ENCODE measurements at regions not wholly inside any gene's neighbourhood (a gene's known extent, or its start where the extent isn't known, plus 50 kb on each side); places are given as distances from the start of the nearest gene placed in this dataset.

GRCh38 chr4:19298998-19299397 lies 952.7 kb upstream of the SLIT2 start:
- no peak for DNase-seq (ENCODE audit: low read depth)
- no peak for TF ChIP-seq CTCF (IDR thresholded peaks at IDR 0.05; ENCODE audit: low read depth, low read length, missing control alignments)
- no peak overlapping the region for H3K4me3 ChIP-seq (ENCODE audit: low read depth, low read length)

DNA sequence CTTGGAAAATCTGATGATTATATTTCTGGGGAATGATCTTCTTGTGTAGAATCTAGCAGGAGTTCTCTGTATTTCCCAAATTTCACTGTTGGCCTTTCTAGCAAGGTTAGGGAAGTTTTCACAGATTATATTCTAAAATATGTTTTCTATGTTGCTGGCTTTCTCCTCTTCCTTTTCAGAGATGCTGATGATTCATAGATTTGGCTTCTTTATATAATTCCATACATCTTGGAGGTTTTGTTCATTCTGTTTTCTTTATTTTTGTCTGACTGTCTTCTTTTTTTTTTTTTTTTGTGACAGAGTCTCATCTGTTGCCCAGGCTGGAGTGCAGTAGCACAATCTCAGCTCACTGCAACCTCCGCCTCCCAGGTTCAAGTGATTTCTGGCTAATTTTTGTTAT lies 957.9 kb upstream of the SLIT2 start:
- DNase-seq (ENCODE audit: low read depth) = no peak
- no peak for TF ChIP-seq CTCF (IDR thresholded peaks at IDR 0.05; ENCODE audit: low read depth, low read length, missing control alignments)
- no peak overlapping the region for H3K4me3 ChIP-seq (ENCODE audit: low read depth, low read length)

DNA sequence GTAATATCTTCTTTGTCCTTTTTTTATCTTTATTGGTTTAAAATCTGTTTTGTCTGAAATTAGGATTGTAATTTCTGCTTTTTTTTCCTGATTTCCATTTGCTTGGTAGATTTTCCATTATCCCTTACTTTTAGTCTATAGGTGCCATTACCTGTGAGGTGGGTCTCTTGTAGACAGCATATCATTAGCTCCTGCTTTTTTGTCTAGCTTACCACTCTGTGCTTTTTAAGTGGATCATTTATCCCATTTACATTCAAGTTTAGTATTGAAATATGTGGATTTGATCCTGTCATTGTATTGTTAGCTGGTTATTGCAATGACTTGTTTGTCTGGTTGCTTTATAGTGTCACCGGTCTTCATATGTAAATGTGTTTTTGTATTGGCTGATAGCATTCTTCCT lies 958.6 kb upstream of the SLIT2 start:
- no peak for DNase-seq (ENCODE audit: low read depth)
- TF ChIP-seq CTCF (IDR thresholded peaks at IDR 0.05; ENCODE audit: low read depth, low read length, missing control alignments) = no peak
- no peak overlapping the region for H3K4me3 ChIP-seq (ENCODE audit: low read depth, low read length)

- no peak for DNase-seq (ENCODE audit: low read depth)
- no peak overlapping the region for H3K4me3 ChIP-seq (ENCODE audit: low read depth, low read length)
- no peak for TF ChIP-seq CTCF (IDR thresholded peaks at IDR 0.05; ENCODE audit: low read depth, low read length, missing control alignments)
These were observed 964.8 kb upstream of the SLIT2 start for GRCh38 chr4:19286924-19287323.

- H3K4me3 ChIP-seq (ENCODE audit: low read depth, low read length) = no peak overlapping the region
- DNase-seq (ENCODE audit: low read depth) = no peak
- no peak for TF ChIP-seq CTCF (IDR thresholded peaks at IDR 0.05; ENCODE audit: low read depth, low read length, missing control alignments)
These were observed 966.6 kb upstream of the SLIT2 start for GRCh38 chr4:19285146-19285545.

DNA sequence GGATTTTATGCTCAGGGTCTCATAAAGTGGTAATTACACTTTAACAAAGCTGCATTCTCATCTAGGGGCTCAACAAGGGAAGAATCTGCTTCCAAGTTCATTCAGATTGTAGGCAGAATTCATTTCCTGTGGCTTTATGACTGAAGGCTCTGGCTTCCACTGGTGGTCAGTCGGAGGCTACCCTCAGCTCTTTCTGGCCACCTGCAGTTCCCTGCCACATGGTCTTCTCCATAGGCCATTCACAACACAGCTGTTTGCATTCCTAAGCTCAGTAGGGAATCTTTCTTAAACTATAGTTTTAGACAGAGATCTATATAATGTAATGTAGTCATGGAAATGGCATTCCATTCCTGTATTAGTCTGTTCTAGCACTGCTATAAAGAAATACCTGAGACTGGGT lies 973.0 kb upstream of the SLIT2 start:
- TF ChIP-seq CTCF (IDR thresholded peaks at IDR 0.05; ENCODE audit: low read depth, low read length, missing control alignments) = no peak
- DNase-seq (ENCODE audit: low read depth) = no peak

DNA sequence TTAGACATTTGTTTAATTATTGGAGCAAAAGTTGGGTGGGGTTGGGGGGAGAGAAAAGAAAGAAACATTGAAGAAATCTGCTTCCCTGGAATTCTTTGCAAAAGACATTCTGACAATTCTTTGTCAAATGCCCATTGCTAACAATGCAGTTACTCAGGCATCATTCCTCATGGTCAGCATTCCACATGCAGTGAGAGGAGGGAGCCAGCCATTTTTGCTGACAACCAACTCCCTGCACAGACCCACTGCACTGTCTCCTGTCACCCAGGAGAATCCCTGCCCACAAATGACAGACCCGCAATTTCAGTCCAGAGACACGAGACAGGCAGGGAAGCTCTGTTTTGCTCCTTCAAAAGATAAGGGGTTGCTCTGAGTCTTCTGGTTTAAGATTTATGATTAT lies 985.1 kb upstream of the SLIT2 start:
- no peak for DNase-seq (ENCODE audit: low read depth)
- no peak for TF ChIP-seq CTCF (IDR thresholded peaks at IDR 0.05; ENCODE audit: low read depth, low read length, missing control alignments)
- H3K4me3 ChIP-seq (ENCODE audit: low read depth, low read length) = no peak overlapping the region

More for the DNA sequence above, 973.0 kb upstream of the SLIT2 start:
- H3K4me3 ChIP-seq (ENCODE audit: low read depth, low read length) = no peak overlapping the region

Measured in GM12864 (cell line).